ENCODE measurements at regions not wholly inside any gene's neighbourhood (a gene's known extent, or its start where the extent isn't known, plus 50 kb on each side); places are given as distances from the start of the nearest gene placed in this dataset.
"Not testable (repeated sequence)": the region's sequence is repeated elsewhere in the genome, so short reads cannot be mapped to it uniquely, and the experiment has no call there.

- DNase-seq (ENCODE audit: low read depth in 2 of 3, low spot score in 1 of 3): no peak
Observed at GRCh38 chr11:109929308-109929707, 163.9 kb upstream of the ZC3H12C start.

GRCh38 chr11:109933126-109933525 is 160.1 kb upstream of the ZC3H12C start:
- no peak for DNase-seq (ENCODE audit: low read depth in 2 of 3, low spot score in 1 of 3)

GRCh38 chr11:109934151-109934550 is 159.0 kb upstream of the ZC3H12C start:
- no peak for DNase-seq (ENCODE audit: low read depth in 2 of 3, low spot score in 1 of 3)

GRCh38 chr11:109936661-109937180 is 156.5 kb upstream of the ZC3H12C start:
- no peak for DNase-seq (ENCODE audit: low read depth in 2 of 3, low spot score in 1 of 3)

GRCh38 chr11:109937968-109938367 is 155.2 kb upstream of the ZC3H12C start:
- no peak for DNase-seq (ENCODE audit: low read depth in 2 of 3, low spot score in 1 of 3)

GRCh38 chr11:109939166-109939810 is 153.9 kb upstream of the ZC3H12C start:
- no peak for DNase-seq (ENCODE audit: low read depth in 2 of 3, low spot score in 1 of 3)

- no peak for DNase-seq (ENCODE audit: low read depth in 2 of 3, low spot score in 1 of 3)
Observed at GRCh38 chr11:109940816-109941215, 152.4 kb upstream of the ZC3H12C start.

- no peak for DNase-seq (ENCODE audit: low read depth in 2 of 3, low spot score in 1 of 3)
Observed at GRCh38 chr11:109945626-109946321, 147.4 kb upstream of the ZC3H12C start.

GRCh38 chr11:109946322-109946846 is 146.8 kb upstream of the ZC3H12C start:
- DNase-seq (ENCODE audit: low read depth in 2 of 3, low spot score in 1 of 3): peak; percentile 41 to 52 (median 44)

- DNase-seq (ENCODE audit: low read depth in 2 of 3, low spot score in 1 of 3): no peak
Observed at GRCh38 chr11:109954534-109954933, 138.7 kb upstream of the ZC3H12C start.

- DNase-seq (ENCODE audit: low read depth in 2 of 3, low spot score in 1 of 3): no peak
Observed at GRCh38 chr11:109956124-109956793, 136.9 kb upstream of the ZC3H12C start.

- no peak for DNase-seq (ENCODE audit: low read depth in 2 of 3, low spot score in 1 of 3)
Observed at GRCh38 chr11:109957000-109957399, 136.2 kb upstream of the ZC3H12C start.

- no peak for DNase-seq (ENCODE audit: low read depth in 2 of 3, low spot score in 1 of 3)
Observed at GRCh38 chr11:109957601-109958000, 135.6 kb upstream of the ZC3H12C start.

- no peak for DNase-seq (ENCODE audit: low read depth in 2 of 3, low spot score in 1 of 3)
Observed at GRCh38 chr11:109958131-109958820, 134.9 kb upstream of the ZC3H12C start.

GRCh38 chr11:109958821-109959166 is 134.4 kb upstream of the ZC3H12C start:
- no peak for DNase-seq (ENCODE audit: low read depth in 2 of 3, low spot score in 1 of 3)

- DNase-seq (ENCODE audit: low read depth in 2 of 3, low spot score in 1 of 3): no peak
Observed at GRCh38 chr11:109960831-109961230, 132.4 kb upstream of the ZC3H12C start.

- DNase-seq (ENCODE audit: low read depth in 2 of 3, low spot score in 1 of 3): no peak
Observed at GRCh38 chr11:109961261-109961660, 131.9 kb upstream of the ZC3H12C start.

- DNase-seq (ENCODE audit: low read depth in 2 of 3, low spot score in 1 of 3): no peak
Observed at GRCh38 chr11:109963101-109963500, 130.1 kb upstream of the ZC3H12C start.

- DNase-seq (ENCODE audit: low read depth in 2 of 3, low spot score in 1 of 3): no peak
Observed at GRCh38 chr11:109964487-109964886, 128.7 kb upstream of the ZC3H12C start.

- DNase-seq (ENCODE audit: low read depth in 2 of 3, low spot score in 1 of 3): not testable (repeated sequence)
Observed at GRCh38 chr11:109965445-109965844, 127.7 kb upstream of the ZC3H12C start.

GRCh38 chr11:109965926-109966325 is 127.3 kb upstream of the ZC3H12C start:
- not testable (repeated sequence) for DNase-seq (ENCODE audit: low read depth in 2 of 3, low spot score in 1 of 3)

Data from stimulated activated CD4-positive, alpha-beta T cell treated with anti-CD3 and anti-CD28 coated beads, Interleukin-12 subunit alpha, Interleukin-12 subunit beta, amount 100 ng/mL, for 48 hours (primary cell).